GM12801 (cell line): ENCODE measurements at regions not wholly inside any gene's neighbourhood (a gene's known extent, or its start where the extent isn't known, plus 50 kb on each side); places are given as distances from the start of the nearest gene placed in this dataset.

Experiments used
- TF ChIP-seq, protein P1 (sequence below): IDR thresholded peaks from one replicate; pipeline ENCODE4 v1.5.1; 2011; ENCODE audit warnings: control low read depth; ENCODE audit not compliant: insufficient read length; ENCODE audit errors: extremely low read depth

GRCh38 chr2:64831977-64832328, 157.2 kb upstream of the SLC1A4 start:
- TF ChIP-seq, protein P1, sequence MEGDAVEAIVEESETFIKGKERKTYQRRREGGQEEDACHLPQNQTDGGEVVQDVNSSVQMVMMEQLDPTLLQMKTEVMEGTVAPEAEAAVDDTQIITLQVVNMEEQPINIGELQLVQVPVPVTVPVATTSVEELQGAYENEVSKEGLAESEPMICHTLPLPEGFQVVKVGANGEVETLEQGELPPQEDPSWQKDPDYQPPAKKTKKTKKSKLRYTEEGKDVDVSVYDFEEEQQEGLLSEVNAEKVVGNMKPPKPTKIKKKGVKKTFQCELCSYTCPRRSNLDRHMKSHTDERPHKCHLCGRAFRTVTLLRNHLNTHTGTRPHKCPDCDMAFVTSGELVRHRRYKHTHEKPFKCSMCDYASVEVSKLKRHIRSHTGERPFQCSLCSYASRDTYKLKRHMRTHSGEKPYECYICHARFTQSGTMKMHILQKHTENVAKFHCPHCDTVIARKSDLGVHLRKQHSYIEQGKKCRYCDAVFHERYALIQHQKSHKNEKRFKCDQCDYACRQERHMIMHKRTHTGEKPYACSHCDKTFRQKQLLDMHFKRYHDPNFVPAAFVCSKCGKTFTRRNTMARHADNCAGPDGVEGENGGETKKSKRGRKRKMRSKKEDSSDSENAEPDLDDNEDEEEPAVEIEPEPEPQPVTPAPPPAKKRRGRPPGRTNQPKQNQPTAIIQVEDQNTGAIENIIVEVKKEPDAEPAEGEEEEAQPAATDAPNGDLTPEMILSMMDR = no peak

- TF ChIP-seq, protein P1 = no peak
These were observed 156.3 kb upstream of the SLC1A4 start for GRCh38 chr2:64832936-64833335.

DNA sequence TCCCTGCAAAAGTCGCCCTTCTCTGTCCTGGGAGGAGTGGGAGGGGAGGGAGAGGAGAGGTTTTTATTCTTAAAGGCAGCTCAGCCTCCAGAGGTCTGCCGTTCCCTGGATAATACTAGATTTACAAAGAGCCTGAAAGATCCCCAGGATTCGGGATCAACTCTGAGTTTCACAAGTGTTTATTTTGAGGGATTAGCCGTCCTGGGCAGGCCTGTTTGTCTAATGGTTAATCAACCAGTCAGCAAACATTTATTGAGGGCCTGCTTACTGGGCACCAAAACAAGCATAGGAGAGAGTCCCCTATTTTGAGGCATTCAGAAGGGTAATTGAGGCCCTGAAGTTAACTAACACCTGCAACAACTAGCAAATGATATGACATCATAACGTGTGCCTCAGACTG, 152.6 kb upstream of the SLC1A4 start:
- TF ChIP-seq, protein P1 = no peak

DNA sequence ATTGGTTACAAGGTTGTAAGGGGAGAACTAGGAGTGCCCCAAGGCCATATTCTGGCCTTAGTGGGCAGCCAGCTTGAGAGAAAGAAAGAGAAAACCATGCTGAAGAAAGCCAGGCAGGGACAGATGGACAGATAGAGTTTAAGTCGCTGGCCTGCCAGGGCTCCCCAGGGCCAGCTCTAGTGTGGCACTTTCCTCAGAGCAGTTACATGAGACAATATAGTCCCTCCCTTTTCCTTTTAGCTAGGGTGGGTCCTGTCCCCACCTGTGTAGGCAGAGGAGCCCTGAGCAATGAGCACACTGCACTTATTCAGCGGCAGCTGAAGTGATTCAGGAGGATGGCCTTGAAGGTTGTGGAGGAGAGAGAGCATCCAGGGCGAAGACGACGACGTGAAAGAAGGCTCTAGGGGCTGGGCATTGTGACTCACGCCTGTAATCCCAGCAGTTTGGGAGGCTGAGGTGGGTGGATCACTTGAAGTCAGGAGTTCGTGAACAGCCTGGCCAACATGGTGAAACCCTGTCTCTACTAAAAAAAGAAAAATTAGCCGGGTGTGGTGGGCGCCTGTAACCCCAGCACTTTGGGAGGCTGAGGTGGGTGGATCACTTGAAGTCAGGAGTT, 152.0 kb upstream of the SLC1A4 start:
- TF ChIP-seq, protein P1 = no peak

DNA sequence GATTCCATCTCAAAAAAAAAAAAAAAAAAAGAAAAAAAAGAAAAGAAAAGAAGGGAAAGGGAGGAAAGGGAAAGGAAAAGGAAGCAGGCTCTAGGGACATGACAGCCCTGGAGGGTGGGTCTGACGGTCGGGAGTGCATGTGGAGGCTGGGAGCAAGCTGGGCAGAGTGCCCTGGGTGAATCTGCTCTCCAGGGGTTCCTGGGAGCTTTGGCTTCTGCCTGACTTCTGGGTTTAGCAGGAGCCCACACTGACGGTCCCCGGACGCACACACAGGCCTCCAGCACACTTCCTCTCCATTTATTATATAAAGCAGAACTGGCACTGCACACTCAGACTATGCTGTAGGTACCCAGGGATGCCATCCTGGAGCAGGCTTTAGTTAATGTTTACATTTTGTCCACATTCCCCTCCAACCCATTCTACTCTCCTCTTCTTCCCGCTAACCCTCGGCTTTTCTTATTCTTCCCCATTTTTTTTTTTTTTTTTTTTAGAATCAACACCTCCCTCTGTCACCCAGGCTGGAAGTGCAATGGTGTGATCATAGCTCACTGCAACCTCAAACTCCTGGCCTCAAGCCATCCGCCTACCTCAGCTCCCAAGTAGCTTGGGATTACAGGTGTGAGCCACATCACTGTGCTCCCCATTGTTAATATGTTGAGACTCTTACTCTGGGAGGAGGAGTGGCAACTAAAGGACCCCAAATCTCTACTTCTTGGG, 151.1 kb upstream of the SLC1A4 start:
- TF ChIP-seq, protein P1 = no peak

DNA sequence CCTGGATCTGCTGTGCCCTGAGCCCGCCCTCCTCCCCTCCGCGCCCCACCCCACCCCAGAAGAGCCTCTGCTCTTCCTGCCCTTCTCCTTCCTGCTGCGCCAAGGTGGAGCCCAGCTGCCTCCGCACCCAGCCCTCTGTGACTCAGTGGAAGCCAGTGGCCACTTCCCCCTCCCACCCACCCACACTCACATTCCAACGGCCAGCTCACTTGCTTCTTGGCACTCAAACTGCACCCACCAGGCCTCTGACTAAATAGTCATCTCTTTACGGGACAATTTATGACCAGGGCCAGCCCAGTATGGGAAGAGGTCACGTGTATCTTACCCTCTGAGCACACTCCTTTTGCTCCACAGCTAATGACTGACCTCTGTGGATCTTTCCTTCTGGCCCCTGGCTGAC, 150.4 kb upstream of the SLC1A4 start:
- TF ChIP-seq, protein P1 = no peak

- TF ChIP-seq, protein P1 = no peak
These were observed 149.4 kb upstream of the SLC1A4 start for GRCh38 chr2:64839844-64840243.
